ENCODE measurements at regions not wholly inside any gene's neighbourhood (a gene's known extent, or its start where the extent isn't known, plus 50 kb on each side); places are given as distances from the start of the nearest gene placed in this dataset.

GRCh38 chr2:53437371-53437770, 330.2 kb upstream of the CHAC2 start:
- TF ChIP-seq POLR2A (IDR thresholded peaks at IDR 0.05) (no peak), CTCF (IDR thresholded peaks at IDR 0.05) (no peak), EP300 (IDR thresholded peaks at IDR 0.05) (no peak)
- H3K36me3 ChIP-seq: no peaks in the 10 kb centered on the region
- intact Hi-C loops (cut with DNase I): no loop called here

GRCh38 chr2:53436882-53437281, 330.7 kb upstream of the CHAC2 start:
- TF ChIP-seq POLR2A (IDR thresholded peaks at IDR 0.05) (no peak), CTCF (IDR thresholded peaks at IDR 0.05) (no peak), EP300 (IDR thresholded peaks at IDR 0.05) (no peak)
- intact Hi-C loops (cut with DNase I): no loop called here

More at GRCh38 chr2:53437371-53437770, 330.2 kb upstream of the CHAC2 start:
- no peaks in the 10 kb centered on the region for H3K27me3 ChIP-seq
- H3K4me1 ChIP-seq (ENCODE audit: insufficient read depth): no peaks in the 10 kb centered on the region
- no peak overlapping the region for H3K4me3 ChIP-seq
- 89 to 93% (median 92%) methylated on average over 2 of the region's 2 CpGs for WGBS, 3 donors
- H3K27ac ChIP-seq: no peak overlapping the region
- H3K9me3 ChIP-seq: no peaks in the 10 kb centered on the region
- DNase-seq: no peak

GRCh38 chr2:53435610-53436009, 332.0 kb upstream of the CHAC2 start:
- no peaks in the 10 kb centered on the region for H3K9me3 ChIP-seq
- no peak overlapping the region for H3K27ac ChIP-seq
- intact Hi-C loops (cut with DNase I): no loop called here
- H3K4me1 ChIP-seq (ENCODE audit: insufficient read depth): no peaks in the 10 kb centered on the region
- no peak for DNase-seq
- no peak for TF ChIP-seq CTCF (IDR thresholded peaks at IDR 0.05)
- no peak for TF ChIP-seq POLR2A (IDR thresholded peaks at IDR 0.05)
- no peak for TF ChIP-seq EP300 (IDR thresholded peaks at IDR 0.05)
- no peaks in the 10 kb centered on the region for H3K36me3 ChIP-seq
- no peak overlapping the region for H3K4me3 ChIP-seq
- no peaks in the 10 kb centered on the region for H3K27me3 ChIP-seq
- WGBS, 3 donors: 73 to 90% (median 79%) methylated on average over 2 of the region's 2 CpGs

More at GRCh38 chr2:53436882-53437281, 330.7 kb upstream of the CHAC2 start:
- no peak for DNase-seq
- Histone ChIP-seq H3K36me3 (no peaks in the 10 kb centered on the region), H3K27me3 (no peaks in the 10 kb centered on the region), H3K4me1 (ENCODE audit: insufficient read depth) (no peaks in the 10 kb centered on the region), H3K9me3 (no peaks in the 10 kb centered on the region), H3K27ac (no peak overlapping the region), H3K4me3 (no peak overlapping the region)
- WGBS, 3 donors: 92 to 97% (median 95%) methylated on average over 4 of the region's 4 CpGs

- intact Hi-C loops (cut with DNase I): no loop called here
- 94 to 100% (median 96%) methylated on average over 1 of the region's 1 CpG for WGBS, 3 donors
- no peak for TF ChIP-seq POLR2A (IDR thresholded peaks at IDR 0.05)
- no peak for TF ChIP-seq CTCF (IDR thresholded peaks at IDR 0.05)
- no peak for TF ChIP-seq EP300 (IDR thresholded peaks at IDR 0.05)
- DNase-seq: no peak
- Histone ChIP-seq H3K4me3 (no peak overlapping the region), H3K4me1 (ENCODE audit: insufficient read depth) (no peaks in the 10 kb centered on the region), H3K9me3 (no peaks in the 10 kb centered on the region), H3K27me3 (no peaks in the 10 kb centered on the region), H3K27ac (no peak overlapping the region), H3K36me3 (no peaks in the 10 kb centered on the region)
Observed at GRCh38 chr2:53434466-53434865, 333.1 kb upstream of the CHAC2 start.
